HG02938 (cell line): ENCODE measurements at regions not wholly inside any gene's neighbourhood (a gene's known extent, or its start where the extent isn't known, plus 50 kb on each side); places are given as distances from the start of the nearest gene placed in this dataset.

Experiments used
- ATAC-seq: cut with Tn5 transposase; IDR thresholded peaks from one replicate; pipeline ENCODE4 v1.9.1; 2021; ENCODE audit warnings: mild to moderate bottlenecking, moderate library complexity; ENCODE audit not compliant: unreplicated experiment

DNA sequence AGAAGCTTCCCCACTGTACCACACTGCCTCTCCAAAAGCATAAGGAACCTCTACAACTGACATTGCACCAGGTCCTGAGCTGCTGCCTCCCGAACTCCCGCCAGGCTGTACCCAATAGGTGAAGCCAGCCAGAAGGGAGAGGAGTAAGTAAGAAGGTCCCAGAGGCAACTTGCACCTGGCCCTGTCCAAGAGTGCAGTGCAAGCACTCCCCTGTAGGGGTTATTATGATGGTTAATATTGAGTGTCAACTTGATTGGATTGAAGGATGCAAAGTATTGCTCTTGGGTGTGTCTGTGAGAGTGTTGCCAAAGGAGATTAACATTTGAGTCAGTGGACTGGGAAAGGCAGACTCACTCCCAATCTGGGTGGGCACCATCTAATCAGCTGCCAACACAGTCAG is 879.3 kb upstream of the SLIT2 start:
- ATAC-seq: no peak

DNA sequence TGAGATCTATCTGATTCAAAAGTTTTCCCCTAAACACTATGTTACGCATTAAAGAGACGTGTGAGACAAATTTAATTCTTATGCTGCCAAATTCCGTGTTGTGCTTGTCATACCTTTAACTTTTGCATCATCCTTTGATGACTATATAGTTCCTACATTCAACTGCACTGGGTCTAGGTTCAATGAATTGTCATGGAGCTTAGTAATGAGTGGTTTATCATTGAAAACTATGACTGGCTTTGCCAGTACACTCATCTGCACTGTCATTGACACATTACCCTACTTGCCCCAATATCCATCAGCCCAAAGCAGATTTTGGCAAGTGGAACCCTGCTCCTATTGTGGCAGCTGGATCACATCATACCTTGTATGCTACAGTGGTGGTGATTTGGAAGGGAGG is 882.9 kb upstream of the SLIT2 start:
- no peak for ATAC-seq

DNA sequence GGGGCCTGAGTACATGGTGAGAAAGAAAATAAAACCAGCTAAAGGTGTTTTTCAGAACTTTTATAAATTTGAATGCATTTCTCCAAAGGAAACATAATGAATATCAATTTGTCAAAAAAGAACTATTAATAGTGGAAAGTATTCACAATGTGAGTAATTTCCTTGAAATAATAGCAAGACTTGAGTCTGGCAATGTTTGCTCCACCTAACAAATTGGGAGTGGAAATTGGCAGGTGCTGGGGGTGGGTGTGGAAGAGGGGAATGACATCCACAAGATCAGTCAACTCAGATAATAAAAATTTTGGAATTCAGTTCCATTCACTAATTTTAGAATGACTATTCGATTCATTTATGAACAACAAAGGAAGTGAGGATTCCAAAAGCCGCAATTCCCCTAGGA is 884.8 kb upstream of the SLIT2 start:
- ATAC-seq: no peak

DNA sequence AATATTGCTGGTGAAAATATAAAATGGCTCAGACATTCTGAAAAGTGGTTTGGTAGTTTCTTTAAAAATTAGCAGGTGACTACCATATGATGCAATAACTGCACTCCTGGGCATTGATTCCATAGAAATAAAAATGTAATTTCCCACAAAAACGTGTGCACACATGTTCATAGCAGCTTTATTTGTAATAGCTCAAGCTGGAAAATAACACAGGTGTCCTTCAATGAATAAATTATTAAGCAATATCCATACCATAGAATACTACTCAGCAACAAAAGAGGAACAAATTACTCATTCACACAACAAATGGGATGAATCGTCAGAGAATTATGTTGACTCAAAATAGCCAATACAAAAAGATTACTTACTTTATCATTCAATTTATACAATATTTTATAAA is 893.7 kb upstream of the SLIT2 start:
- no peak for ATAC-seq

DNA sequence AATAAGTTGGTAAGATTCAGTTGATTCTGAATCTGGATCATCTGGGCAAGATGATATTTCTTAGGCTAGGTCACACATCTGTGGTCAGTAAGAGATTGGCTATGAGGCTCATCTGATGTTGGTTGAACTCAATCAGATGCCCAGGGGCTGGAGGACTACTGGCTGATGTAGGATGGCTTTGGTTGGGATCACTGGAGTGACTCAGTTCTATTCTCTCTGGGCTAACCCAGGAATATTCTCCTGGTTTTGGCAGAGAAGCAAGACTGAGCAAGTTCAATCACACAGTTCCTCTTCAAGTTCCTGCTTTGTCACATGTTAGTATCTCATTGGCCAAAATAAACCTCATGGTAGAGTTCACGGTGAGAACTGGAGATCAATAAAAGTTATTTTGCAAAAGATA is 902.3 kb upstream of the SLIT2 start:
- no peak for ATAC-seq

DNA sequence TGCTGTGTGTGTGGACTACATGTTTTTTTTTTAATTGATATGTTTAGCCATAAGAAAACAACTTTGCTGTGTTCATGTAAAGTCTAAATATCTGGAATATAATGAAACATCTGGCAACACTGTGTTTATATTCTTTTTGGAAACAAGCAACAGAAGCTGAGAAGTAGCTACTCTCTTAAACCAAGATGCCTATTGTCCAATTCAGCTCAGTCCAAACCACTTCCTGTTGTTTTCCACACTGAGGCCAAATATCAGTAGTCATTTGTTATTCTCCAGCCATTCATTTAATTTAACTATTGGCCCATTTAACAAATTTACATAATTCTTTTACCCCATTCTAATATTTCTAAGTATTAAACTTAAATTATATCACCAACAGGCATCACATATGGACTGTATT is 903.0 kb upstream of the SLIT2 start:
- ATAC-seq: no peak

DNA sequence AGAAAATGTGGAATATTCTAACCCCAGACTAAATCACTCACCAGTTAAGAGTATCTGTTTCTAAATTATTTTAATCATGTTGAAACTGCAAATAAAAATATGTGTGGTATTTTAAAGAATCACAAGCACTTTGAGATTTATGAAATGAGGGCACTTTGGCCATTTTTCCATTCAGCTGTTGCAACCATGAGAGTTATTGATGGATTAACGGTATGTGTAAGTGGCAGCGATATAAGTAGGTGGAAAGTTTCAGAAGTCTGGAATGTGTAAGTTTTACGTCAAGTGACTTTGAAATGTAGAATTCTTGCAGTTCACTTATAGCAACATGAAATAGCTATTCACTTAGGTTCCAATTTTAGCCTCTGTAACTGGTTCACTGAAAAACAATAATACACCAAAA is 905.1 kb upstream of the SLIT2 start:
- ATAC-seq: no peak

DNA sequence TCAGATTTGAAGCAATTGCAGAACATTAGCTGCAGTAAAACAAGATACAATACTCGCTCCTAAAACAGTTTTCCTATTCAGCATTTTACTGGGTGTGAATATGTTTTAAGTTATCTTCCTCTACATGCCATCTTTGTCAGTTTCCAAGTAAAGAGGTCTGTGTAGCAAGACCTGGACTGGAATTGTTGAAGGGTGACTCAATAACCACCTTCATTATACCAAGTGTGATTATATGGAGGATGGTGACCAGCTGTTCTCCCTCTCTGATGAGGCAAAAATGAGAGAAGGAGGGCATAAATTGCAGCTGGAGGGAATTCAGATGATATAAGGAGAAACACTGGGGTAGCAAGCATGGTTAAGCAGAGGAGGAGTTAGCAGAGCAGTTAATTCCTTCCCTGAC is 922.1 kb upstream of the SLIT2 start:
- ATAC-seq: no peak

DNA sequence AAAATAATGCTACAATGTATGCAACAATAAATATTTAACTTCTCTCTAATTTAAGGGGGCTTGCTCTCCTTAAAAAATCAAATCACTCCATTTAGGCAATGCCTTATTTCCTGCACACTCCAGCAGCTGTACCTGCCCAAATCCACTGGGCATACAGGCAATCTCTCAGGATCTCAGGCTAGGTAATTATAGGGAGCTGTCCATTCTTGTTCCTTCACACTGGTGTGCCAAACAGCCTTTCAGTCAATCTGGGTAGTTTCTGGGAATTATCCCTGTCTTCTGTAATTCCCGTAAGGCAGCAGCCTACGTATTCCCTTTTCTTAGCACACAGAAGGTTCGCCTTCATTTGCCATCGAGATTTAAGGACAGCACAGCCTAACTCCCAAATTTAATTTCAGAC is 922.6 kb upstream of the SLIT2 start:
- no peak for ATAC-seq

DNA sequence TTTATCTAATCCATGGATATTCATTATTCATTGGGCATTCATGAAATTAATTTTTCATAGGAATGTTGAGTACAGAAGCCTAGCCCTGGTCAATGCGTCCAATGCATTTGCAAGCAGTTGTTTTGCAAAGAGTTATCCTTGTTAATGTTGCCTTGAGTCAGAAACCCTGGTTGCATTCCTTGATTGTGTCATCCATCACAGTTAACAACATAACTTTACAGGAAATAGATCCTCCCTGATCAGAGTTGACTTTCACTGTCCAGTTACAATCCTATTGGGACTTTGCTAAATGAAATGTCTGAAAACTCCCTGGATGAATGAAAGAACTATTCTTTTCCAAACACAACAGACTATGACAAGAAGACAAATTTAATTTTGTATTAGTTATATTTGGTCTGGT is 924.3 kb upstream of the SLIT2 start:
- ATAC-seq: no peak

DNA sequence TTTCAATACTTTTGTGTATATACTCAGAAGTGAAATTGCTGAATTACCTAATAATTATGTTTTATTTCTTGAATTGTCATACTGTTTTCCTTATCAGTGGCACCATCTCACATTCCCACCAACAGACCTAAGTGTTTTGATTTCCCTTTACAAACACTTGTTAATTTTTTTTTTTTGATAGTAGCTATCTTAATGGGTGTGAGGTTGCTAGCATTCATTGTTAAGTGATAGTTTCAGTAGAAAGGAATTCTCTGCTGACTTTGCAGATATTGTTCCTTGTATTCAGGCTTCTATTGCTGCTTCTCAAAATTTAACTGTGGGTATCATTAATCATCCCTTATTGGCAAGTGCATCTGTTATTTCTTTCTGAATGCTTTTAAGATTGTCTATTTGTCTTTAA is 927.5 kb upstream of the SLIT2 start:
- no peak for ATAC-seq

DNA sequence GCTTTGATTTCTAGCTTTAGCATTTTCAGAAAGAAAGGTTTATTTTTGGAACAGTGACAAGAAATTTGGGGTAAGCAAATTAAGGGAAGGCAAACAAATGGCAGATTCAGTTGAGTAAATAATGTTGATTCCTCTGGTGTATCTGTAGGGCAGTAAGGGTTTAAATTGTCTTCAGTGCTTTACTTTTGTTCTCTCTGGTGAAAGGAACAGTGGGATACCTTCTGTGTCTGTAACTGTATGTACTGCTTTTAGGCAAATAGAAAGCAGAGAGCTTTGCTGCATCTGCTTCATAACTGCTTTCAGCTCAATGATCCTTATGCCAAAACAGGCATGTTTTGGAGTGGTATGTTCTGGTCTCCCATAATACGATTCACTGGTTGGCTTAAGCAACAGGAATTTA is 932.1 kb upstream of the SLIT2 start:
- ATAC-seq: no peak

DNA sequence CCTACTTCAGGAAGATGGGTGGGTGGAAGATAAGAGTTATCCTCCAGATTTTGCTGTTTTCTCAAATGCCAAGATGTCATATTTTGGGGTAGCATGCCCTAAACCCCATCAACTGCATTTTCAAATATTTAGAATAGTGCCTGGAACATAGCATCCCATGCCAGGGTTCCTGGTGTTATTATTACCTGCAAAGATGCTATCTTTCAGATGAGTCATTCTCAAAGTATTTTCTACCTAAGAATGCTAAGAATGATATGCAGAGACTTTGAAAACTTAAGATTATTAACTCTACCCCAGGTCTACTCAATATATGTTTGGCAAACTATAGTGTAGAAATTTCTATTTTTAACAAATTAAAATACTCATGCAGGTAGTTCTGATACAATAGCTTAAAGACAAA is 934.3 kb upstream of the SLIT2 start:
- no peak for ATAC-seq

DNA sequence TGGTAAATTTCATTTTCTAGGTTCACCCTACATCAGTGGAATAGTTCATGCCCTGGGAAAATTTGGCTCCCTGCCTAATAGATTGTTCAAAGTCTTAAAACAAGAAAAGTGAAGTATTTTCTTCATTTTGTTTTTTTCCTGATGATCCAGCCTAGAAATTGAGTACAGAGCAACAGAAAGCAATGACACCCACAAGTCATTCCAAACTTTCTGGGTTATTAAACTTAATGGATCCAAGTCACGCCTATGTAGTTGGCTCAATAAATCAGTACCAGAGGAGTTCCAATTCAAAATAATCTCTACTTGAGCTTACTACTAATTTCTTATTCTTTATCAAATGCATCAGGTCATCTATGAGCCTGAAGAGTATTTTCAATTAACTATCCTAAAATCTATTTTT is 937.6 kb upstream of the SLIT2 start:
- ATAC-seq: no peak

DNA sequence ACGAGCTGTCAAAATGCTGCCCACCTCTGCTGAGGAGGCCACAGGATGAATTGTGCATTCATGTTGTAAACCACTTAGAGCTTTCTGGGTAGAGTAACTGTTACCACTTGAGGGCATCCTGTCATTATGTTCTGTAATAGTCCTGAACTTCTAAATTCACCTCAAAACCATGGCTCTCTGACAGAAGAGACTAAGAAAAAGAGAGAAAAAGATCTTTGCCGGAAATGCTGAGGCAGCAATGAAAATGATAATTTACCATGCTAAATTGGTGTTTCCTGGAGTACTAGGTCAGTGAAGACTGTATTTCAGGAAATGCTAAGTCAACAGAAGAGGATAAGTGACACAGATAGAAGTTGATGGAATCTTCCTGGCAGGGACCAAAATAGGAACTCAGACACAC is 942.3 kb upstream of the SLIT2 start:
- ATAC-seq: no peak

DNA sequence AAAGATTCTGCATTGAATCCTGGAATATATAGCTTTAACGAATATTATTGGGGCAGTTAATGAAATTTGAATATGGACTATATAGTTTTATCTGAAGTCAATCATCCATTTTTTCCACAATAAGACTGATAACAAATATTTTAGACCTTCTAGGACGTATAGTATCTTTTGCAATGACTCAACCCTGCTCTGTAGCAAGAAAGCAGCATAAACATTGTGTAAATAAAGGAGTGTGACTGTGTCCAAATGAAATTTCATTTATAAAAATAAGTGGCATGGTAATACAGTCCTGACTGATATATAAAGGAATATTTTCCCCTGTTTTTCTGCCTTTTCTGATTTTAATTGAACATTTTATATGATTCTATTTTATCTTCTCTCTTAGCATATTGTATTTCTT is 947.7 kb upstream of the SLIT2 start:
- no peak for ATAC-seq

DNA sequence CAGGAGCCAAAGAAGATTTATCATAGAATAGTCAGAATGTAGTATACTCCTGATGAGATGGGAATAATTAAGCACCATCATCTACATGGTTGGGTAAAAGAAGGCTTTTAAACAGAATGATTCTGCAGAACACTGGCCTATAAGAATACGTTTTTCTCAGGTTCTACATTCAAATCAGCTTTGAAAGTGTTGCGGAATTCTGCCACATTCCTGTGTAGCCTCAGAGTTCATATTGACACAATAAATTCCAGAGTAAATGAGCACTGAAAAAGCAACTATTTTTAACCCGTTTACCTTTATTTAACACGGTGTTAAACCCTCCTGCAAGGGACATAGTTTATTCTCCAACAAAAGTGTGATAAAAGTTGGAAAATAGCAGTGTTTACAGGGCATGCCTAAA is 950.2 kb upstream of the SLIT2 start:
- ATAC-seq: no peak

DNA sequence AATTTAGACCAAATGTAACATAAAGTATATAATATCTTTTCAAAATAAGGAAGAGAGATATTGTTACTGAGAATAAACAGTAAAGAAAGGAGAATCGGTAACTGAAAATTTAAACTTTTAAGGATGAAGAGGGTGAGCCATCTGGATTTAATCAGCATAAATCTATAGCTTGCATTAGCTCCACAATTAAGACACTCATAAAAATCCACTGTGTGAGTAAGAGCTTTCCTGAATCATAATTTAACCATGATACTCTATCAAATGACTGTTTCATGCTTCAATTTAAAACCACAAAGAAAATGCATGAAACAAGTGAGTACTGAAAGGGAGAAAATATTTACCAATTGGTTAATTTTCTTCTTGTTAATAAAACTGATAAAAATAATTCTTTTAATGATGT is 951.5 kb upstream of the SLIT2 start:
- no peak for ATAC-seq

DNA sequence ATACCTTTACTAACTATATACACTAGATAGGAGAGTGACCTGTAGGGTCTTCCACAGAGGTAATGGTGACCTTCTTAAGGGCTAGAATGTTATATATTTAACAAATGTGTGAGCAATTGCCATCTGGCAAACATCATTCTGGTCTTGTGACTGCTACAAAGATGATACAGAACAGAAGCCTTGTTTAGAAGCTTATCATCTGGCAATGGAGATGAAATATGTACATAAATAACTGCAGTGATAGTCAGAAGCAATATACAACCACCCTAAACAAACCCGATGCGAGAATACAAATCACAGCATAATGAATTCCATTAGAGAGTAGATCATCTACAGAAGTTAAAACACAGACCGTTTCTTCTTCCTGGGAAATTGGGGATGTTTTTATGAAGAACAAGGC is 952.7 kb upstream of the SLIT2 start:
- no peak for ATAC-seq

DNA sequence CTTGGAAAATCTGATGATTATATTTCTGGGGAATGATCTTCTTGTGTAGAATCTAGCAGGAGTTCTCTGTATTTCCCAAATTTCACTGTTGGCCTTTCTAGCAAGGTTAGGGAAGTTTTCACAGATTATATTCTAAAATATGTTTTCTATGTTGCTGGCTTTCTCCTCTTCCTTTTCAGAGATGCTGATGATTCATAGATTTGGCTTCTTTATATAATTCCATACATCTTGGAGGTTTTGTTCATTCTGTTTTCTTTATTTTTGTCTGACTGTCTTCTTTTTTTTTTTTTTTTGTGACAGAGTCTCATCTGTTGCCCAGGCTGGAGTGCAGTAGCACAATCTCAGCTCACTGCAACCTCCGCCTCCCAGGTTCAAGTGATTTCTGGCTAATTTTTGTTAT is 957.9 kb upstream of the SLIT2 start:
- ATAC-seq: no peak

DNA sequence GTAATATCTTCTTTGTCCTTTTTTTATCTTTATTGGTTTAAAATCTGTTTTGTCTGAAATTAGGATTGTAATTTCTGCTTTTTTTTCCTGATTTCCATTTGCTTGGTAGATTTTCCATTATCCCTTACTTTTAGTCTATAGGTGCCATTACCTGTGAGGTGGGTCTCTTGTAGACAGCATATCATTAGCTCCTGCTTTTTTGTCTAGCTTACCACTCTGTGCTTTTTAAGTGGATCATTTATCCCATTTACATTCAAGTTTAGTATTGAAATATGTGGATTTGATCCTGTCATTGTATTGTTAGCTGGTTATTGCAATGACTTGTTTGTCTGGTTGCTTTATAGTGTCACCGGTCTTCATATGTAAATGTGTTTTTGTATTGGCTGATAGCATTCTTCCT is 958.6 kb upstream of the SLIT2 start:
- no peak for ATAC-seq

DNA sequence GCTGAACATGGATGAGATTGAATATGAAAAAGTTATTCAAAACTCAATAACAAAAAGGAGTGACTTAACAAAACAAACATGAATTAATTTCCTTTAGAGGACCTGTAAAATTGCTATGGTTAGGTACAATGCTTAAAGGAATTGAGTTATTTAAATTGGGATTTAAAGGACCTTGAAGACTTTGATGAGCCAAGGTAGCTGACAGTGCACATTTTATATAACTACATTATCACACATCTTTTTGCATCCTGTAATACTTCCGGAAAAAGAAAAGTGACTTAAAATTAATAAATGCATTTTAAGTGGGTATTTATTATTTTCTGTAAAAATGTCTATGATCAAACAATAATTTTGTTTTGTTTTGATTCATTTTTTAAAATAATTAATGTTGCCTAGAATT is 964.8 kb upstream of the SLIT2 start:
- no peak for ATAC-seq

DNA sequence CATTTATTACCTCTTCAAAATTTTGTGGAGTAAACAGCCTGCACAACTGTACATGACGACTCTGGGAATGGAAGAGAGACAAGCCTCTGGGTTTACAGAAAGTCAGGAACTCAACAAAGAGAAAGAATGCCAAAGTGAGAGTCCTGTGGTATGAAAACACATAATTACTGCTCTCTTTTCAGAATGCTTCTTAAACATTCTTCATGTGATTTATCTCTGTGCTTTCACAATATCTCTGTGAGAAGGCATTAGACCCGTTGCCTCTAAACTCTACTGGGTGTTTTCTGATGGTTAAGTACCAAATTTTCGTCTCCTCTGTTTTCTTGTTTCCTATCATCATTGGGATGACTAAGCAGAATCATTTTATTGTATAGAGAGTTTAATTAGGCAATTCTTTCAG is 966.6 kb upstream of the SLIT2 start:
- no peak for ATAC-seq

DNA sequence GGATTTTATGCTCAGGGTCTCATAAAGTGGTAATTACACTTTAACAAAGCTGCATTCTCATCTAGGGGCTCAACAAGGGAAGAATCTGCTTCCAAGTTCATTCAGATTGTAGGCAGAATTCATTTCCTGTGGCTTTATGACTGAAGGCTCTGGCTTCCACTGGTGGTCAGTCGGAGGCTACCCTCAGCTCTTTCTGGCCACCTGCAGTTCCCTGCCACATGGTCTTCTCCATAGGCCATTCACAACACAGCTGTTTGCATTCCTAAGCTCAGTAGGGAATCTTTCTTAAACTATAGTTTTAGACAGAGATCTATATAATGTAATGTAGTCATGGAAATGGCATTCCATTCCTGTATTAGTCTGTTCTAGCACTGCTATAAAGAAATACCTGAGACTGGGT is 973.0 kb upstream of the SLIT2 start:
- no peak for ATAC-seq
